ENCODE measurements at regions not wholly inside any gene's neighbourhood (a gene's known extent, or its start where the extent isn't known, plus 50 kb on each side); places are given as distances from the start of the nearest gene placed in this dataset.
"Not testable (repeated sequence)": the region's sequence is repeated elsewhere in the genome, so short reads cannot be mapped to it uniquely, and the experiment has no call there.

DNA sequence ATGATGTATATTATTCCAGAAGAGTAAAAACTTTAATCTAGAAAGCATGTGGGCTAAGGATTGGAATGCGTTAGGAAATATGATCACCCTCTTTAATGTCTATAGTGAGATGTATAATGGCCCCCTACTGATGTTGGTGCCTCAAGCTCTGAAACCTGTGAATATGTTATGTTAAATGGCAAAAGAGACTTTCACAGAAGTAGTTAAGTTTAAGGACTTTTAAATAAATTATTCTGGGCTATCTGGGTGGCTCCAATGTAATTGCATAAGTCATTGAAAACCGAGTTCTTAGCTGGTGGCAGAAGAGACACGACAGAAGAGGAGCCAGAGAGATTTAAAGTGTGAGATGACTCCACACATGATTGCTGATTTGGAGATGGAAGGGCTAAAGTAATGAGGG, 1048.4 kb downstream of the PRIM2 start:
- DNase-seq (ENCODE audit: low spot score), result not testable (repeated sequence)

DNA sequence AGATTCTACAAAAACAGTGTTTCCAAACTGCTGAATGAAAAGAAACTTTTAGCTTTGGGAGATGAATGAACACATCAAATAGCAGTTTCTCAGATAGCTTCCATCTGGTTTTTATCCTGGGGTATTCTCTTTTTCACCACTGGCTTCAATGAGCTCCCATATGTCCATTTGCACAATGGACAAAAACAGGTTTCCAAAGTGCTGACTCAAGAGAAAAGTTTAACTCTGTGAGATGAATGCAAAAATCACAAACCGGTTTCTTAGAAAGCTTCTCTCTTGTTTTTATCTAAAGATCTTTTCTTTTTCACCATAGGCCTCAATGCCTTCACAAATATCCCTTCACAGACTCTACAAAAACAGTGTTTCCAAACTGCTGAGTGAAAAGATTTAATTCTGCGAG, 1089.2 kb downstream of the PRIM2 start:
- DNase-seq (ENCODE audit: low spot score), result not testable (repeated sequence)

DNA sequence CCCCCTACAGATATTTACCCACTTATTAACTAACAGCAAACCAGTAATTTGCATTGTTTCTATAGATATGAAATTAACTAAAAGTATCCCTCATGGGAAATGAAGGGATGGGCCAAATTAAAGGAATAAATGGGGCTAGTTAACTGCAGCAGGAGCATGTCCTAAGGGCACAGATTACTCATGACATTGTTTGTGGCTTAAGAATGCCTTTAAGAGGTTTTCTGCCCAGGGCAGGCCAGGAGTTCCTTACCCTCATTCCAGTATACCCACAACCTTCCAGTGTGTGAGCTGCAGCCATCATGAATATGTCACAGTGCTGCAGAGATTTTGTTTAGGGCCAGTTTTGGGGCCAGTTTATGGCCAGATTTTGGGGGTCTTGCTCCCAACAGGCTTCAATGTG, 1101.9 kb downstream of the PRIM2 start:
- DNase-seq (ENCODE audit: low spot score), result no peak

All from COLO829 (cell line).